ENCODE measurements at regions not wholly inside any gene's neighbourhood (a gene's known extent, or its start where the extent isn't known, plus 50 kb on each side); places are given as distances from the start of the nearest gene placed in this dataset.

DNA sequence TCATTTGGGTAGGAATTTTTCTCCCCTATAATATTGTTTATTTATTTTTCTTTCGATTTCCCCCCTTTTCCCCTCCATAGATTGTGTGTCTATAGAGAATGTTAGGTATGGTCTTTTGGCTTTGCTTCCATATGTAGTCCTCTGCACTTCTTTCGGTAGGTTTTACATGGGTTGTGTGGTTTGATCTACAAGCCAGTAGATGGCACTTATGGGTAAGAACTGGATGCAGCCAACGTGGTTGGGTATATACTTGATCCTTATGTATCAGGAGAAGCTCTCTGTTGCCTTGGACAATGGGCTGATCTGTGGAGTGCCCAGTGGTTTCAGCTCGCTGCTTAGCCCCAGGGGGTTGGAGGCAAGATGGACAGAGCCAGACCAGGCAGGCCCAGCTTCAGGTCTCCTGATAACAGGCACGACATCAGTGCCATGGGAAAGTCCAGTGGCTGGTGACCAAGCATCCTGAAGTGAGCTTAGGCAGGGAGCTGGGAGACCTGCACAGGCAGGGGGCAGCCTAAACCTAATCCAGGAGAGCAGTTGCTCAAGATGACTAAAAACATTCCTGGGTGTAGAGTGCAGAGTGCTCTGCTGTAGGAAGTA lies 488.3 kb downstream of the CCDC85A start:
- Histone ChIP-seq H3K4me3 (ENCODE audit: insufficient read depth, low read length, poor library complexity, severe bottlenecking) (no peak overlapping the region), H3K9me2 (replicated peaks; ENCODE audit: insufficient read depth, low read length) (no peaks in the 10 kb centered on the region)

DNA sequence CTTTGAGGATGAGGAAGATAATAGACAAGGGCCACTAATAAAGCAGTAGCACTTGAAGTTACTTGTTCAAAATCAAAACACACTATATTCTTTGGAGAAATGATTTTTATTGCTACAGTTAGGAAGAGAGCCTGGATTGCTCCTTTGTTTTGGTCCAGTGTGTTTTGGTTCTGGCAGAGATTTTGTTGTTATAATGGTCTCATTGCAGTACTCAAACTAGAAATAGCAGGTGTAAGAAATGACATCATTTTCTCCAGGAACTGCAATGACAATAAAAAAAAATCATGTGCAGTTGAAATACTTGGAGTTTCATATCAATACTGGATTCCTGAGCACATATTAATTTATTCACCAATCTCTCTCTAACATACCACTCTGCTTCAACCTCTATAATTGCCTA lies 490.3 kb downstream of the CCDC85A start:
- no peak overlapping the region for H3K9ac ChIP-seq (ENCODE audit: low read length)
- H3K4me3 ChIP-seq (ENCODE audit: insufficient read depth, low read length, poor library complexity, severe bottlenecking): no peak overlapping the region
- H3F3A ChIP-seq (ENCODE audit: insufficient read depth): no peaks in the 10 kb centered on the region
- H2AFZ ChIP-seq (ENCODE audit: low read depth, low read length, severe bottlenecking): no peak overlapping the region
- H3K27ac ChIP-seq (ENCODE audit: low read depth, low read length): no peak overlapping the region
- H3K36me3 ChIP-seq (ENCODE audit: low read length): no peaks in the 10 kb centered on the region
- H4K20me1 ChIP-seq (ENCODE audit: low read depth, low read length): no peaks in the 10 kb centered on the region
- no peaks in the 10 kb centered on the region for H3K27me3 ChIP-seq (ENCODE audit: low read length)
- no peak for TF ChIP-seq EZH2phosphoT487 (conservative IDR thresholded peaks at IDR 0.05; ENCODE audit: low read length)
- TF ChIP-seq, protein P1, sequence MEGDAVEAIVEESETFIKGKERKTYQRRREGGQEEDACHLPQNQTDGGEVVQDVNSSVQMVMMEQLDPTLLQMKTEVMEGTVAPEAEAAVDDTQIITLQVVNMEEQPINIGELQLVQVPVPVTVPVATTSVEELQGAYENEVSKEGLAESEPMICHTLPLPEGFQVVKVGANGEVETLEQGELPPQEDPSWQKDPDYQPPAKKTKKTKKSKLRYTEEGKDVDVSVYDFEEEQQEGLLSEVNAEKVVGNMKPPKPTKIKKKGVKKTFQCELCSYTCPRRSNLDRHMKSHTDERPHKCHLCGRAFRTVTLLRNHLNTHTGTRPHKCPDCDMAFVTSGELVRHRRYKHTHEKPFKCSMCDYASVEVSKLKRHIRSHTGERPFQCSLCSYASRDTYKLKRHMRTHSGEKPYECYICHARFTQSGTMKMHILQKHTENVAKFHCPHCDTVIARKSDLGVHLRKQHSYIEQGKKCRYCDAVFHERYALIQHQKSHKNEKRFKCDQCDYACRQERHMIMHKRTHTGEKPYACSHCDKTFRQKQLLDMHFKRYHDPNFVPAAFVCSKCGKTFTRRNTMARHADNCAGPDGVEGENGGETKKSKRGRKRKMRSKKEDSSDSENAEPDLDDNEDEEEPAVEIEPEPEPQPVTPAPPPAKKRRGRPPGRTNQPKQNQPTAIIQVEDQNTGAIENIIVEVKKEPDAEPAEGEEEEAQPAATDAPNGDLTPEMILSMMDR (IDR thresholded peaks at IDR 0.05; ENCODE audit: insufficient read depth, low read length, poor library complexity, severe bottlenecking): no peak
- H3K79me2 ChIP-seq (ENCODE audit: insufficient read depth, low read length): no peaks in the 10 kb centered on the region
- no peaks in the 10 kb centered on the region for H3K9me3 ChIP-seq (ENCODE audit: insufficient read depth, low read length)
- H3K9me2 ChIP-seq (replicated peaks; ENCODE audit: insufficient read depth, low read length): no peaks in the 10 kb centered on the region
- H3K4me2 ChIP-seq (ENCODE audit: low read depth, low read length, poor library complexity, severe bottlenecking): no peak overlapping the region

More for the DNA sequence above, 488.3 kb downstream of the CCDC85A start:
- Histone ChIP-seq H3F3A (ENCODE audit: insufficient read depth) (no peaks in the 10 kb centered on the region), H3K27me3 (ENCODE audit: low read length) (no peaks in the 10 kb centered on the region), H2AFZ (ENCODE audit: low read depth, low read length, severe bottlenecking) (no peak overlapping the region), H3K4me2 (ENCODE audit: low read depth, low read length, poor library complexity, severe bottlenecking) (no peak overlapping the region), H3K36me3 (ENCODE audit: low read length) (no peaks in the 10 kb centered on the region), H3K79me2 (ENCODE audit: insufficient read depth, low read length) (no peaks in the 10 kb centered on the region), H3K9me3 (ENCODE audit: insufficient read depth, low read length) (no peaks in the 10 kb centered on the region), H3K9ac (ENCODE audit: low read length) (no peak overlapping the region), H3K27ac (ENCODE audit: low read depth, low read length) (no peak overlapping the region), H4K20me1 (ENCODE audit: low read depth, low read length) (no peaks in the 10 kb centered on the region)
- no peak for TF ChIP-seq EZH2phosphoT487 (conservative IDR thresholded peaks at IDR 0.05; ENCODE audit: low read length)
- TF ChIP-seq, protein P1 (IDR thresholded peaks at IDR 0.05; ENCODE audit: insufficient read depth, low read length, poor library complexity, severe bottlenecking): no peak

DNA sequence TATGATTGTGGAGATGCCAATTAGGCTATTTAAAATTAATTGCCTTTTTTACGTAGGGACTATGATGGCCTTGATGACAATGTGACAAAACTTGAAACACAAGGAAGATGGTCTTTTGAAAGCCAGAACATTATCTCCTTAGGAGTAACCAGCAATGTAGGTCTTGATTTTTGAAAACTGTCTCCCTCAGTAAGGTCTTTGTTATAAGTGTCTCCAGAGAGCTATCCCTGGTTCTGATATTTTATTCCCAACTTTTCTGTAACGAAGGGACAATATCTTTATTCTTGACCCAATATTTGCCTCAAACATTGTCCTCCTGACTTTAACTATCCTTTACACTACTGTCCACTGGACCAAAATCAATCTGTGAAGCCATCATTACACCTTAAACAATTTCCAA lies 493.2 kb downstream of the CCDC85A start:
- no peaks in the 10 kb centered on the region for H3K27me3 ChIP-seq (ENCODE audit: low read length)
- H3K4me3 ChIP-seq (ENCODE audit: insufficient read depth, low read length, poor library complexity, severe bottlenecking): no peak overlapping the region
- TF ChIP-seq EZH2phosphoT487 (conservative IDR thresholded peaks at IDR 0.05; ENCODE audit: low read length): no peak
- TF ChIP-seq, protein P1 (IDR thresholded peaks at IDR 0.05; ENCODE audit: insufficient read depth, low read length, poor library complexity, severe bottlenecking): no peak
- no peak overlapping the region for H3K4me2 ChIP-seq (ENCODE audit: low read depth, low read length, poor library complexity, severe bottlenecking)
- no peak overlapping the region for H2AFZ ChIP-seq (ENCODE audit: low read depth, low read length, severe bottlenecking)
- no peaks in the 10 kb centered on the region for H4K20me1 ChIP-seq (ENCODE audit: low read depth, low read length)
- no peaks in the 10 kb centered on the region for H3K9me2 ChIP-seq (replicated peaks; ENCODE audit: insufficient read depth, low read length)
- H3F3A ChIP-seq (ENCODE audit: insufficient read depth): no peaks in the 10 kb centered on the region
- H3K9ac ChIP-seq (ENCODE audit: low read length): no peak overlapping the region
- H3K27ac ChIP-seq (ENCODE audit: low read depth, low read length): no peak overlapping the region
- H3K79me2 ChIP-seq (ENCODE audit: insufficient read depth, low read length): no peaks in the 10 kb centered on the region
- no peaks in the 10 kb centered on the region for H3K36me3 ChIP-seq (ENCODE audit: low read length)
- H3K9me3 ChIP-seq (ENCODE audit: insufficient read depth, low read length): no peaks in the 10 kb centered on the region

Measured in SU-DHL-6 (cell line).